ENCODE measurements at regions not wholly inside any gene's neighbourhood (a gene's known extent, or its start where the extent isn't known, plus 50 kb on each side); places are given as distances from the start of the nearest gene placed in this dataset.

- TF ChIP-seq, protein P1, sequence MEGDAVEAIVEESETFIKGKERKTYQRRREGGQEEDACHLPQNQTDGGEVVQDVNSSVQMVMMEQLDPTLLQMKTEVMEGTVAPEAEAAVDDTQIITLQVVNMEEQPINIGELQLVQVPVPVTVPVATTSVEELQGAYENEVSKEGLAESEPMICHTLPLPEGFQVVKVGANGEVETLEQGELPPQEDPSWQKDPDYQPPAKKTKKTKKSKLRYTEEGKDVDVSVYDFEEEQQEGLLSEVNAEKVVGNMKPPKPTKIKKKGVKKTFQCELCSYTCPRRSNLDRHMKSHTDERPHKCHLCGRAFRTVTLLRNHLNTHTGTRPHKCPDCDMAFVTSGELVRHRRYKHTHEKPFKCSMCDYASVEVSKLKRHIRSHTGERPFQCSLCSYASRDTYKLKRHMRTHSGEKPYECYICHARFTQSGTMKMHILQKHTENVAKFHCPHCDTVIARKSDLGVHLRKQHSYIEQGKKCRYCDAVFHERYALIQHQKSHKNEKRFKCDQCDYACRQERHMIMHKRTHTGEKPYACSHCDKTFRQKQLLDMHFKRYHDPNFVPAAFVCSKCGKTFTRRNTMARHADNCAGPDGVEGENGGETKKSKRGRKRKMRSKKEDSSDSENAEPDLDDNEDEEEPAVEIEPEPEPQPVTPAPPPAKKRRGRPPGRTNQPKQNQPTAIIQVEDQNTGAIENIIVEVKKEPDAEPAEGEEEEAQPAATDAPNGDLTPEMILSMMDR (IDR thresholded peaks at IDR 0.05; ENCODE audit: low read length), result no peak
- TF ChIP-seq EZH2 (IDR thresholded peaks at IDR 0.05; ENCODE audit: borderline replicate concordance, low read length), result no peak
Measured at GRCh38 chr2:16020389-16021008, 80.1 kb downstream of the MYCN start.
